ENCODE measurements at regions not wholly inside any gene's neighbourhood (a gene's known extent, or its start where the extent isn't known, plus 50 kb on each side); places are given as distances from the start of the nearest gene placed in this dataset.

GRCh38 chr1:222064388-222065211 is 322.7 kb upstream of the DUSP10 start:
- Histone ChIP-seq H4K8ac (replicated peaks; ENCODE audit: insufficient read length, low read depth, low read length) (no peak overlapping the region), H2AFZ (ENCODE audit: low read length) (no peak overlapping the region), H3T11ph (ENCODE audit: low read length) (no peak overlapping the region), H3K27ac (ENCODE audit: insufficient read length, low read depth, low read length) (no peak overlapping the region), H3K18ac (ENCODE audit: insufficient read length, low read depth, low read length) (no peak overlapping the region), H2BK15ac (ENCODE audit: low read depth, low read length) (no peak overlapping the region), H3K79me2 (ENCODE audit: insufficient read depth, low read length) (no peaks in the 10 kb centered on the region), H4K5ac (ENCODE audit: insufficient read length, low read depth, low read length) (no peak overlapping the region), H3K14ac (ENCODE audit: insufficient read depth, low read length) (no peak overlapping the region), H3K9me3 (ENCODE audit: control insufficient read depth, low read depth, low read length) (peaks cover 11% of the 10 kb centered on the region), H3K56ac (ENCODE audit: insufficient read length, low read depth, low read length) (no peak overlapping the region), H2BK120ac (ENCODE audit: low read depth, low read length, poor library complexity, severe bottlenecking) (no peak overlapping the region), H2AK5ac (ENCODE audit: insufficient read length, low read length) (no peak overlapping the region), H2BK20ac (ENCODE audit: low read depth, low read length, poor library complexity, severe bottlenecking) (no peak overlapping the region), H3K4me2 (ENCODE audit: insufficient read depth, insufficient read length, low read length) (no peak overlapping the region), H2BK12ac (ENCODE audit: insufficient read length, low read depth, low read length) (no peak overlapping the region), H3K79me1 (ENCODE audit: insufficient read depth, low read depth, low read length, poor library complexity, severe bottlenecking) (no peaks in the 10 kb centered on the region), H3K27me3 (ENCODE audit: insufficient read depth, low read length) (no peaks in the 10 kb centered on the region), H3K4ac (ENCODE audit: low read depth, low read length) (no peak overlapping the region), H3K23ac (ENCODE audit: insufficient read length, low read depth, low read length) (no peak overlapping the region), H4K91ac (ENCODE audit: insufficient read length, low read depth, low read length) (no peak overlapping the region), H3K4me1 (ENCODE audit: insufficient read depth, low read length) (no peaks in the 10 kb centered on the region), H3K9ac (ENCODE audit: extremely low read depth, insufficient read length, low read length) (no peak overlapping the region), H4K20me1 (ENCODE audit: control insufficient read depth, insufficient read depth, insufficient read length) (no peaks in the 10 kb centered on the region), H3K23me2 (ENCODE audit: insufficient read length, low read depth, low read length, poor library complexity, severe bottlenecking) (no peaks in the 10 kb centered on the region), H2BK5ac (ENCODE audit: insufficient read length, low read length) (no peak overlapping the region)
- peaks cover 23 to 24% of the 10 kb centered on the region in 2 experiments for H3K9me3 Mint-ChIP-seq
- DNase-seq, result no peak
- peaks cover 14 to 19% (median 18%) of the 10 kb centered on the region in 3 experiments; a peak in 6 of 7 replicates for H3K36me3 Mint-ChIP-seq (ENCODE audit: insufficient read depth in 1 of 3, low read depth in 3 of 3)
- TF ChIP-seq CTCF (conservative IDR thresholded peaks at IDR 0.05), result no peak
- H3K4me3 Mint-ChIP-seq, result no peak overlapping the region
- no peak overlapping the region for H3K27ac Mint-ChIP-seq
- no peaks in the 10 kb centered on the region for H3K4me1 Mint-ChIP-seq
- WGBS (ENCODE audit: extremely low coverage, insufficient read length, low lambda C conversion rate), result no CpG with 5 or more reads among the region's 3 CpGs
- H3K27me3 Mint-ChIP-seq (ENCODE audit: low read depth), result no peaks in the 10 kb centered on the region; the same call in 1 of the 2 replicates
